RWPE2 (cell line): ENCODE measurements at regions not wholly inside any gene's neighbourhood (a gene's known extent, or its start where the extent isn't known, plus 50 kb on each side); places are given as distances from the start of the nearest gene placed in this dataset.
A peak's percentile ranks its signal among the peaks of the same experiment; 100 is the strongest.

Experiments
- ATAC-seq: fragments of 200-7000 bp; cut with Tn5 transposase; 3 replicates; pipeline ENCODE4 v1.9.1; 2021; ENCODE audit warnings: low read depth
- DNase-seq: peaks from one replicate; pipeline ENCODE4 v3.0.0-alpha.2; 2020; ENCODE audit warnings: low spot score
- H3K27ac ChIP-seq: fragments of 450-650 bp; 2 replicates; pipeline ENCODE4 v1.5.1; 2017; ENCODE audit warnings: mild to moderate bottlenecking; ENCODE audit not compliant: poor library complexity, severe bottlenecking
- H3K27me3 ChIP-seq: fragments of 250-450 bp; sonication (Bioruptor Pico); 2 replicates; pipeline ENCODE4 v1.5.1; 2021; ENCODE audit warnings: mild to moderate bottlenecking, moderate library complexity; ENCODE audit not compliant: insufficient read depth, poor library complexity, severe bottlenecking
- H3K36me3 ChIP-seq: fragments of 250-450 bp; sonication (Bioruptor Pico); 2 replicates; pipeline ENCODE4 v1.5.1; 2020; ENCODE audit warnings: low read depth, mild to moderate bottlenecking, moderate library complexity
- H3K4me1 ChIP-seq: fragments of 250-450 bp; sonication (Bioruptor Pico); 2 replicates; pipeline ENCODE4 v1.5.1; 2021; ENCODE audit warnings: mild to moderate bottlenecking, moderate library complexity; ENCODE audit not compliant: insufficient read depth, poor library complexity, severe bottlenecking
- H3K4me3 ChIP-seq: fragments of 250-450 bp; sonication (Bioruptor Pico); 2 replicates; pipeline ENCODE4 v1.5.1; 2021; ENCODE audit warnings: mild to moderate bottlenecking, moderate library complexity; ENCODE audit not compliant: severe bottlenecking
- H3K9me3 ChIP-seq: fragments of 250-450 bp; sonication (Bioruptor Pico); 2 replicates; pipeline ENCODE4 v1.5.1; 2021; ENCODE audit warnings: mild to moderate bottlenecking, moderate library complexity; ENCODE audit not compliant: severe bottlenecking
- CTCF ChIP-seq: fragments of 450-650 bp; IDR thresholded peaks from one replicate; pipeline ENCODE4 v1.5.1; 2017; ENCODE audit warnings: mild to moderate bottlenecking, moderate library complexity; ENCODE audit not compliant: poor library complexity, severe bottlenecking

GRCh38 chr3:159123877-159124276 is 322.0 kb downstream of the MFSD1 start:
- Histone ChIP-seq H3K4me3 (no peak overlapping the region), H3K27ac (no peak overlapping the region), H3K4me1 (peaks cover 10% of the 10 kb centered on the region), H3K9me3 (no peaks in the 10 kb centered on the region), H3K27me3 (no peaks in the 10 kb centered on the region), H3K36me3 (no peaks in the 10 kb centered on the region)
- ATAC-seq (no peak), DNase-seq (no peak)
- TF ChIP-seq CTCF = no peak

DNA sequence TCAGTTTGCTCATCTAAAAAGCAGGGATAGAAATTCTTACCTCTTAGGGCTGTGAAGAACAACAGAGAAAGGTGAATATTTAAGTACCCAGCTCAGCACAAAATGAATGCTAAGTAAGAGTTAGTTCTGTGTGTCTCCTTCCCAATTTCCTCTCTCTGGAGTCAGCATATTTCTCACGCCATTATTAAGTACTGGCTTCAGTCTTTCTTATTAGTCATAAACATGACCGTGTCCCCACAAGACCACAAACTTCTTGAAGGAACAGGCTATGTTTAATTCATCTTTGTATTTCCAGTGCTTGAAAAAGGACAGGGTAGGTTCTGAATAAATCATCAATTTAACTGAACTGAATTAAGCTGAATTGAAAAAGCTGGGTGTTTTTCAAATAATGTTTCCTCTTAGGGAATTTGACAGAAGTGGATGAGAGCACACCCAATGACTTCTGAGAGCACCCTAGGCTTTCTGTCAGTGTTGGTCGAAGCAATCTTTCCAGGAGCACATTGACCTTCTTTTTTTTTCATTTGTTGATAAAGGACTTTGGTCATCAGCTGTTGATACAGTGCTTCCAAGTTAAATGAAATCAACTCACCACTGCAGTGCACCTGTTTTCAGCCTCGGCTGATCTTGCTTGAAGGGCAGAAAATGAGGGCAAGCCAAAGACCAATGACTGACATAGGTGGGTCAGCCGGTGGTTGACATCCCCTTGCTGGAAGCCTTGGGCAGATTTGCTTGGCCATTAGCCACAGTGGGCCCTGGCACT is 324.6 kb downstream of the MFSD1 start:
- H3K9me3 ChIP-seq = no peaks in the 10 kb centered on the region
- H3K36me3 ChIP-seq = no peaks in the 10 kb centered on the region
- ATAC-seq = 0 out of 3 replicates have a peak, but pooled peaks have one; percentile 25
- H3K4me3 ChIP-seq = no peak overlapping the region
- H3K4me1 ChIP-seq = peaks cover 15% of the 10 kb centered on the region
- DNase-seq = no peak
- H3K27ac ChIP-seq = no peak overlapping the region
- TF ChIP-seq CTCF = no peak
- H3K27me3 ChIP-seq = no peaks in the 10 kb centered on the region

GRCh38 chr3:159127021-159127392 is 325.2 kb downstream of the MFSD1 start:
- DNase-seq (no peak), ATAC-seq (no peak)
- H3K27me3 ChIP-seq = no peaks in the 10 kb centered on the region
- no peak overlapping the region for H3K27ac ChIP-seq
- no peaks in the 10 kb centered on the region for H3K9me3 ChIP-seq
- TF ChIP-seq CTCF = no peak
- H3K36me3 ChIP-seq = no peaks in the 10 kb centered on the region
- no peak overlapping the region for H3K4me3 ChIP-seq
- H3K4me1 ChIP-seq = peaks cover 15% of the 10 kb centered on the region

GRCh38 chr3:159128628-159129027 is 326.8 kb downstream of the MFSD1 start:
- Histone ChIP-seq H3K4me3 (no peak overlapping the region), H3K27ac (peak overlapping the region; percentile 10)
- ATAC-seq = peak; percentile 85

More at GRCh38 chr3:159128628-159129027, 326.8 kb downstream of the MFSD1 start:
- H3K36me3 ChIP-seq = no peaks in the 10 kb centered on the region
- DNase-seq = no peak
- no peaks in the 10 kb centered on the region for H3K27me3 ChIP-seq
- H3K9me3 ChIP-seq = no peaks in the 10 kb centered on the region
- peaks cover 15% of the 10 kb centered on the region for H3K4me1 ChIP-seq
- TF ChIP-seq CTCF = no peak
